Astrocyte (in vitro differentiated cells and primary cell): ENCODE measurements at regions not wholly inside any gene's neighbourhood (a gene's known extent, or its start where the extent isn't known, plus 50 kb on each side); places are given as distances from the start of the nearest gene placed in this dataset.

Experiments used
- CTCF ChIP-seq: IDR thresholded peaks from 2 replicates; pipeline ENCODE4 v1.5.1; 2011; ENCODE audit warnings: low read depth, mild to moderate bottlenecking, inconsistent platforms, low read length, moderate library complexity; ENCODE audit not compliant: insufficient read depth
- EZH2 ChIP-seq: IDR thresholded peaks from 2 replicates; pipeline ENCODE4 v1.6.1; 2012; ENCODE audit warnings: mild to moderate bottlenecking, low read length, inconsistent platforms; ENCODE audit not compliant: insufficient read depth

DNA sequence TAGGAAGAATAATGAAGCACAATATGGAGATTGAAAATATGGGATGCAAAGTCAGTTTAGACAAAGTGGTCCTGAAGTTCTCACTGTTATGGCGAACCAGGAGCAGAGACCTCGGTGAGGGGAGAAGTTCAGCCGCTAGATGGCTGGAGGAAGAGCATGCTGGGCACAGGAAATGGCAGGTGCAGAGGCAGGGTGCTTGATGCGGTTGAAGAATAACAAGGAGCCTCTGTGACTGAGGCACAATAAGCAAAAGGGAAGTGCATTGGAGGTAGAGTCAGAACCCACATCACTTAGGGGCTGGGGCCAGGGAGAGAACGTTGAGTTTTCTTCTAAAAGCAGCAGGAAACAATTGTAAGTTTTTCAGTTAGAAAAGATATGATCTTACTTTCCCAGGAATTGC is 1725.2 kb downstream of the EFNB2 start:
- TF ChIP-seq CTCF: no peak
- TF ChIP-seq EZH2: no peak
